T-cell (primary cell): ENCODE measurements at regions not wholly inside any gene's neighbourhood (a gene's known extent, or its start where the extent isn't known, plus 50 kb on each side); places are given as distances from the start of the nearest gene placed in this dataset.

Experiments
- ATAC-seq, 4 experiments: fragments of 200-7000 bp in 3 of 4; fragments of 150-1000 bp in 1 of 4; cut with Tn5 transposase; replicated peaks in 1 of 4; 1 replicate in 3 of 4; 2 replicates in 1 of 4; pipeline ENCODE4 v1.10.0; 2021; ENCODE audit warnings: moderate library complexity in 3 of 4, mild to moderate bottlenecking in 2 of 4, moderate number of reproducible peaks in 1 of 4
- CTCF ChIA-PET, 2 donors: fragments of 300-600 bp; sonication (Branson Sonifier 250); formaldehyde crosslinking; loops; one replicate each; lab custom pipeline; 2022; ENCODE audit warnings: antibody characterized with exemption in 2 of 2; lab: Charles Lee
- POLR2A ChIA-PET, 2 donors: fragments of 300-600 bp; sonication (Branson Sonifier 250); formaldehyde crosslinking; loops; one replicate each; lab custom pipeline; 2022; ENCODE audit warnings: antibody characterized with exemption in 2 of 2; lab: Charles Lee
- DNase-seq, 35 experiments: peaks; one replicate each; pipeline versions ENCODE4 v3.0.0 to v3.0.0-alpha.2; 2013 to 2023
- H3K27ac ChIP-seq: one replicate; pipeline ENCODE4 v1.5.1; 2013; ENCODE audit warnings: low read length
- H3K27me3 ChIP-seq, 2 experiments: replicated peaks in 1 of 2; 1 replicate in 1 of 2; 2 replicates in 1 of 2; pipeline versions ENCODE4 v1.6.1 to v1.7.0; 2013; ENCODE audit warnings: low read length in 1 of 2, mixed read lengths in 1 of 2; ENCODE audit not compliant: control insufficient read depth in 2 of 2, insufficient read depth in 2 of 2; ENCODE audit errors: extremely low read depth in 1 of 2
- H3K36me3 ChIP-seq, 2 donors: 1 replicate in 1 of 2; 2 replicates in 1 of 2; pipeline versions ENCODE4 v1.6.1 to v1.7.0; 2013; ENCODE audit warnings: low read length in 1 of 2; ENCODE audit not compliant: control insufficient read depth in 2 of 2, insufficient read depth in 1 of 2; ENCODE audit errors: extremely low read depth in 1 of 2
- H3K4me1 ChIP-seq, 2 experiments: 1 replicate in 1 of 2; 2 replicates in 1 of 2; pipeline versions ENCODE4 v1.6.1 to v1.7.0; 2013; ENCODE audit warnings: low read length in 2 of 2, mixed read lengths in 1 of 2; ENCODE audit not compliant: insufficient read depth in 2 of 2, control insufficient read depth in 1 of 2; ENCODE audit errors: extremely low read depth in 1 of 2
- H3K4me3 ChIP-seq, 2 donors: 1 replicate in 1 of 2; 2 replicates in 1 of 2; pipeline versions ENCODE4 v1.5.1 to v1.7.0; 2013; ENCODE audit warnings: mild to moderate bottlenecking in 2 of 2, low read length in 1 of 2, moderate library complexity in 1 of 2; ENCODE audit not compliant: control insufficient read depth in 1 of 2; ENCODE audit errors: extremely low read depth in 1 of 2
- H3K9me3 ChIP-seq: 2 replicates; pipeline ENCODE4 v1.7.0; 2013
- H3K27ac Mint-ChIP-seq, 2 donors: one replicate each; pipeline ENCODE4 v1.8.0; 2020 to 2021; ENCODE audit warnings: mild to moderate bottlenecking in 2 of 2, mixed read lengths in 2 of 2
- H3K27me3 Mint-ChIP-seq, 2 donors: one replicate each; pipeline ENCODE4 v1.8.0; 2021 to 2022; ENCODE audit warnings: mixed read lengths in 2 of 2
- H3K36me3 Mint-ChIP-seq: one replicate; pipeline ENCODE4 v1.8.0; 2021; ENCODE audit warnings: mixed read lengths
- H3K4me1 Mint-ChIP-seq, 3 donors: one replicate each; pipeline ENCODE4 v1.8.0; 2020 to 2022; ENCODE audit warnings: mixed read lengths in 3 of 3, mild to moderate bottlenecking in 1 of 3
- H3K4me3 Mint-ChIP-seq, 3 donors: one replicate each; pipeline ENCODE4 v1.8.0; 2020 to 2022; ENCODE audit warnings: mild to moderate bottlenecking in 3 of 3, mixed read lengths in 3 of 3, moderate library complexity in 3 of 3
- H3K9me3 Mint-ChIP-seq, 3 donors: one replicate each; pipeline ENCODE4 v1.8.0; 2020 to 2022; ENCODE audit warnings: mixed read lengths in 3 of 3
- WGBS: methylation state at CpG from one replicate; pipeline ENCODE4 v1.1.5; 2013; ENCODE audit warnings: missing lambda C conversion rate; ENCODE audit not compliant: insufficient coverage; 5-methylcytosine and 5-hydroxymethylcytosine counted together

DNA sequence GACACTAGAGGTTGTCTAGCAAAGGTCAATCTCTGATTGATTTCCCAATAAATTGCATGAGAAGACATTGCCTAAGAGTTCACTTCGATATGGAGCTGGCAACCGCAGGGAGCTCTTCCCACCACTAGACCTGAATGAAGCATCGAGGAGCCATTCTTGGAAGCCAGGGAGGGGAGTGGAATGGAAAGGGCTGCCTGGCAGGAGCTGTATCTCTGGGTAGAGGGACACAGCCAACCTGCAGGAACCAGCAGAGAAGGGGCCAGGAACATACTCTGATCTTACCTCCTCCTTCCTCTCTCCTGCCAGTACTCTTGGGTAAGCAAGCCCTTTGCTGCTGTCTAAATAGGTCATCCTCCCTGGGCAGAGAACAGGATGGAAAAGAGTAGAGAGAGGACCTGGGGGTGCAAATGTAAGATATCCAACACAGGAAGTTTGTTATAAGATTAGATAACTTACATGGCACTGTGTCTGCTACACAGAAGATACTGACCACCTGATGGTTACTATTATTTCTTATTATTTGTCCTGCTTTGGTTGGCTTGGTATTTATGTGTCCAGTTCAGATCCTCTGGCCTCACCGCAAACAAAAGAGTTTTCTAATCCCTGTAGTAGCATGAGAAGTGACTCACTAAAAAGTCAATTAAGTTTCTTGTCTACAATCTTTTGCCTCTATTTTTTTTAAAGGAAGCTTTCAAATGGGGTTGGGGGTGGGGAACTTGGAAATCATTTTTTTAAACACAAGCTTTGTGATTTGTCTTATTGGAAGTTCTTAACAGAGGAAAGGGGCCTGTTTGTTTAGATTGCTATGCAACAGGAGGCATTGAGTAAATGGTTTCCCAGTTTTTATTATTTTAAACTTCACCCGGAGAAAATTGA, 156.7 kb upstream of the TSC22D2 start:
- H3K9me3 Mint-ChIP-seq, result no peaks in the 10 kb centered on the region
- Histone ChIP-seq H3K4me3 (no peak overlapping the region), H3K36me3 (no peaks in the 10 kb centered on the region), H3K27ac (no peak overlapping the region), H3K27me3 (peaks cover 0 to 10% of the 10 kb centered on the region in 2 experiments), H3K9me3 (no peaks in the 10 kb centered on the region), H3K4me1 (no peaks in the 10 kb centered on the region)
- POLR2A ChIA-PET, result interaction anchor here in 1 of 2 donors (0.6 kb wide), 1 partner anchor 181 kb away, joined by 3 read pairs; no protein-coding TSS in a partner anchor
- no peaks in the 10 kb centered on the region for H3K4me1 Mint-ChIP-seq
- no peaks in the 10 kb centered on the region for H3K36me3 Mint-ChIP-seq
- WGBS, result no CpG with 5 or more reads among the region's 5 CpGs
- no peak overlapping the region for H3K27ac Mint-ChIP-seq
- DNase-seq (no peak), ATAC-seq (no peak)
- H3K27me3 Mint-ChIP-seq, result peaks cover 13 to 24% of the 10 kb centered on the region in 2 donors
- CTCF ChIA-PET, result interaction anchor here in 1 of 2 donors (0.6 kb wide), 1 partner anchor 1311 kb away, joined by 3 read pairs; no protein-coding TSS in a partner anchor
- no peak overlapping the region for H3K4me3 Mint-ChIP-seq

- Mint-ChIP-seq H3K4me3 (no peak overlapping the region), H3K36me3 (no peaks in the 10 kb centered on the region), H3K4me1 (no peaks in the 10 kb centered on the region), H3K27ac (no peak overlapping the region), H3K27me3 (peaks cover 22 to 32% of the 10 kb centered on the region in 2 donors), H3K9me3 (no peaks in the 10 kb centered on the region)
- ChIA-PET POLR2A (no interaction called here), CTCF (no interaction called here)
- Histone ChIP-seq H3K4me3 (no peak overlapping the region), H3K36me3 (no peaks in the 10 kb centered on the region), H3K4me1 (no peaks in the 10 kb centered on the region), H3K27ac (no peak overlapping the region), H3K27me3 (peaks cover 0 to 10% of the 10 kb centered on the region in 2 experiments), H3K9me3 (no peaks in the 10 kb centered on the region)
- no peak for DNase-seq
- no peak for ATAC-seq
- 90% methylated on average over 2 of the region's 7 CpGs for WGBS
Observed at GRCh38 chr3:150249779-150250470, 158.2 kb upstream of the TSC22D2 start.

DNA sequence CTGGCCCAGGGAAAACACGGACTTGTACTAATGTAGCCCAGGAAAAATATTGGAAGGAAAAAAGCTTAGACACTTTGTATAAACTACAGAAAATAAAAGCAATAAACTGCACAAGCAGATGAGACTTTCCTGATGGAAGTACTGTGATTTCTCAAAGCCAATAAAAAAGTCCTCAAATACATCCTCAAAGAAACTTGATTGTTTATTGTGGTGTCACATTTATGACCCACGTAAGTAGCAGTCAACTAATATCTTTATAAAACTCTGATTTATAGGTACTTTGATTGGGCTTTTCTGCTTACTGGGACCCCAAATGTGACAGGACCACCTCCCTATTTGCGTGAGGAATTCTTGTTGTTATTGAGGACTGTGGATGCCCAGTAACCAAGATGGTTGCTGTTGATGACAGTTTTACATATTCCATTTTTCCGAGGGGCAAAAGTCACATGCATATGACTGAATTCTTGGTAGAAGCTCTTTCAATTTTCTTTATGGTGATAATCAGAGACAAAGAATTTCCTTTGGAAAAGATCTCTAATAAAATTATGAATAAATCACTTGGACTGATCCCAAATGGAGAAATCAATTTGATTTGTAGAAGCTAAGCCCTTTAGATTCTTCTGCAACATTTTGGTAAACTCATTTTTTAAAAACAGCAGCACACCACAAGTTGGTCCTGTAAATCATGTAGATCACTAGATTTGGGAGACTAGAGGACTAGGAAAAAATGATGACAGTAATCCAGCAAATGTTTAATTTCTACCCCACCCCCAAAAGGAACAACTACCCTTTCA, 159.0 kb upstream of the TSC22D2 start:
- H3K27ac ChIP-seq, result no peak overlapping the region
- peaks cover 19 to 36% of the 10 kb centered on the region in 2 donors for H3K27me3 Mint-ChIP-seq
- no peak overlapping the region for H3K4me3 ChIP-seq
- H3K36me3 ChIP-seq, result no peaks in the 10 kb centered on the region
- H3K4me3 Mint-ChIP-seq, result no peak overlapping the region
- no peaks in the 10 kb centered on the region for H3K4me1 ChIP-seq
- WGBS, result no CpG with 5 or more reads among the region's 4 CpGs
- no peaks in the 10 kb centered on the region for H3K36me3 Mint-ChIP-seq
- no peaks in the 10 kb centered on the region for H3K9me3 ChIP-seq
- no peak for DNase-seq
- H3K27ac Mint-ChIP-seq, result no peak overlapping the region
- peaks cover 0 to 10% of the 10 kb centered on the region in 2 experiments for H3K27me3 ChIP-seq
- H3K9me3 Mint-ChIP-seq, result no peaks in the 10 kb centered on the region
- ChIA-PET POLR2A (interaction anchor here in 1 of 2 donors (0.6 kb wide), 1 partner anchor 34 kb away, joined by 5 read pairs; no protein-coding TSS in a partner anchor), CTCF (interaction anchor here in 1 of 2 donors (1.0 kb wide), 1 partner anchor 246 kb away, joined by 3 read pairs; no protein-coding TSS in a partner anchor)
- no peaks in the 10 kb centered on the region for H3K4me1 Mint-ChIP-seq
- no peak for ATAC-seq

DNA sequence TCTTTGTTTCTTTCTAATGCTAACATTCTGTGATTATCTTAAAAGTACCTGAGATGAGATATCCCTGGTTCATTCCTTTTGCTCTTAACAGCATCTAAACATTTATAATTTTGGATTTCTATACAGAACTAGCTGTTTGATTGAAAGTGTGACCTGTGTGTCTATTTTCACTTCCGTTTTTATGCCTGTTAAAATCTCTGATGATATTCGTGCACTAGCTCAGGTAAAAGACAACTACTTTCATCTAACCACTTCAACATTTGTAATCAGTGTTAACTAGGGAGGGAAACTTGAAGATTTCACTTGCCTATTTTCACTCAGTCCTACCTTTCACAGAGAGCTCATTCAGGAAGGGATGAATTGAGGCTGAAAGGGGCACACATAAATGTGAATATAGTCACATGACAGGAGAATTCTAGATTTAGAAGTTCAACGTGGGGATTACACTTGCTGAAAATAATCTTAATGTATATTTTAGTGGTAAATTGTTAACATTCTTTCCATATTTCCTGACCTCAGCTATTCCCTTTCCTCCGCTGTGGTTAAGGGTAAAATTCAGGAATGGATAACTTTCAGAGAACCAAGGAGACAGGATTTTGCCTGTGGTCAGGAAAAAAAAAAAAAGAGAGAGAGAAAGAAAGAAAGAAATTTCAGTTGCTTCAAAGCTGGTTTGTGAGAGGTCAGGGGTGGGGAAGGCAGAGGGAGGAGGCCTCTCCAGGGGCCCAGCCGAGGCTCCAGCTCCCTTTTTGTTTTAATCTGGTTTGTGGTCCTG, 159.8 kb upstream of the TSC22D2 start:
- POLR2A ChIA-PET, result interaction anchor here in 1 of 2 donors (0.6 kb wide), 1 partner anchor 34 kb away, joined by 5 read pairs; no protein-coding TSS in a partner anchor
- no peaks in the 10 kb centered on the region for H3K36me3 Mint-ChIP-seq
- Histone ChIP-seq H3K27me3 (peaks cover 0 to 10% of the 10 kb centered on the region in 2 experiments), H3K36me3 (no peaks in the 10 kb centered on the region), H3K27ac (no peak overlapping the region), H3K4me3 (no peak overlapping the region), H3K9me3 (no peaks in the 10 kb centered on the region), H3K4me1 (no peaks in the 10 kb centered on the region)
- DNase-seq, result no peak
- no peak overlapping the region for H3K4me3 Mint-ChIP-seq
- WGBS, result no CpG with 5 or more reads among the region's 5 CpGs
- no peaks in the 10 kb centered on the region for H3K4me1 Mint-ChIP-seq
- no peak overlapping the region for H3K27ac Mint-ChIP-seq
- no peaks in the 10 kb centered on the region for H3K9me3 Mint-ChIP-seq
- no peak for ATAC-seq
- H3K27me3 Mint-ChIP-seq, result peaks cover 23 to 44% of the 10 kb centered on the region in 2 donors
- CTCF ChIA-PET, result interaction anchor here in 1 of 2 donors (1.0 kb wide), 1 partner anchor 247 kb away, joined by 3 read pairs; no protein-coding TSS in a partner anchor

- H3K4me3 ChIP-seq, result no peak overlapping the region
- peaks cover 0 to 10% of the 10 kb centered on the region in 2 experiments for H3K27me3 ChIP-seq
- Mint-ChIP-seq H3K4me1 (no peaks in the 10 kb centered on the region), H3K9me3 (no peaks in the 10 kb centered on the region), H3K27ac (no peak overlapping the region), H3K27me3 (peaks cover 28 to 44% of the 10 kb centered on the region in 2 donors), H3K4me3 (no peak overlapping the region), H3K36me3 (no peaks in the 10 kb centered on the region)
- H3K9me3 ChIP-seq, result no peaks in the 10 kb centered on the region
- DNase-seq (no peak), ATAC-seq (no peak)
- H3K36me3 ChIP-seq, result no peaks in the 10 kb centered on the region
- H3K27ac ChIP-seq, result no peak overlapping the region
- ChIA-PET POLR2A (no interaction called here), CTCF (no interaction called here)
- H3K4me1 ChIP-seq, result no peaks in the 10 kb centered on the region
- 94% methylated on average over 2 of the region's 6 CpGs for WGBS
Observed at GRCh38 chr3:150247441-150247840, 160.7 kb upstream of the TSC22D2 start.
